ENCODE measurements at regions not wholly inside any gene's neighbourhood (a gene's known extent, or its start where the extent isn't known, plus 50 kb on each side); places are given as distances from the start of the nearest gene placed in this dataset.

GRCh38 chrX:39835241-39835640, 262.5 kb downstream of the BCOR start:
- TF ChIP-seq, protein P1, sequence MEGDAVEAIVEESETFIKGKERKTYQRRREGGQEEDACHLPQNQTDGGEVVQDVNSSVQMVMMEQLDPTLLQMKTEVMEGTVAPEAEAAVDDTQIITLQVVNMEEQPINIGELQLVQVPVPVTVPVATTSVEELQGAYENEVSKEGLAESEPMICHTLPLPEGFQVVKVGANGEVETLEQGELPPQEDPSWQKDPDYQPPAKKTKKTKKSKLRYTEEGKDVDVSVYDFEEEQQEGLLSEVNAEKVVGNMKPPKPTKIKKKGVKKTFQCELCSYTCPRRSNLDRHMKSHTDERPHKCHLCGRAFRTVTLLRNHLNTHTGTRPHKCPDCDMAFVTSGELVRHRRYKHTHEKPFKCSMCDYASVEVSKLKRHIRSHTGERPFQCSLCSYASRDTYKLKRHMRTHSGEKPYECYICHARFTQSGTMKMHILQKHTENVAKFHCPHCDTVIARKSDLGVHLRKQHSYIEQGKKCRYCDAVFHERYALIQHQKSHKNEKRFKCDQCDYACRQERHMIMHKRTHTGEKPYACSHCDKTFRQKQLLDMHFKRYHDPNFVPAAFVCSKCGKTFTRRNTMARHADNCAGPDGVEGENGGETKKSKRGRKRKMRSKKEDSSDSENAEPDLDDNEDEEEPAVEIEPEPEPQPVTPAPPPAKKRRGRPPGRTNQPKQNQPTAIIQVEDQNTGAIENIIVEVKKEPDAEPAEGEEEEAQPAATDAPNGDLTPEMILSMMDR (IDR thresholded peaks at IDR 0.05; ENCODE audit: unreplicated experiment in 3 of 3), result no peak
- H3K36me3 Mint-ChIP-seq (ENCODE audit: low read depth), result no peaks in the 10 kb centered on the region
- H3K4me1 Mint-ChIP-seq, result peaks cover 17% of the 10 kb centered on the region
- no peak overlapping the region for H3K27ac Mint-ChIP-seq
- H3K27me3 Mint-ChIP-seq (ENCODE audit: low read depth), result peaks cover 5% of the 10 kb centered on the region
- no peak overlapping the region for H3K4me3 Mint-ChIP-seq
- H3K9me3 Mint-ChIP-seq, result no peaks in the 10 kb centered on the region

GRCh38 chrX:39835776-39836175, 262.0 kb downstream of the BCOR start:
- Mint-ChIP-seq H3K4me3 (no peak overlapping the region), H3K27me3 (ENCODE audit: low read depth) (peaks cover 5% of the 10 kb centered on the region), H3K36me3 (ENCODE audit: low read depth) (no peaks in the 10 kb centered on the region), H3K4me1 (peaks cover 16% of the 10 kb centered on the region), H3K27ac (no peak overlapping the region), H3K9me3 (peaks cover 2% of the 10 kb centered on the region)
- TF ChIP-seq, protein P1 (IDR thresholded peaks at IDR 0.05; ENCODE audit: unreplicated experiment in 3 of 3), result no peak

DNA sequence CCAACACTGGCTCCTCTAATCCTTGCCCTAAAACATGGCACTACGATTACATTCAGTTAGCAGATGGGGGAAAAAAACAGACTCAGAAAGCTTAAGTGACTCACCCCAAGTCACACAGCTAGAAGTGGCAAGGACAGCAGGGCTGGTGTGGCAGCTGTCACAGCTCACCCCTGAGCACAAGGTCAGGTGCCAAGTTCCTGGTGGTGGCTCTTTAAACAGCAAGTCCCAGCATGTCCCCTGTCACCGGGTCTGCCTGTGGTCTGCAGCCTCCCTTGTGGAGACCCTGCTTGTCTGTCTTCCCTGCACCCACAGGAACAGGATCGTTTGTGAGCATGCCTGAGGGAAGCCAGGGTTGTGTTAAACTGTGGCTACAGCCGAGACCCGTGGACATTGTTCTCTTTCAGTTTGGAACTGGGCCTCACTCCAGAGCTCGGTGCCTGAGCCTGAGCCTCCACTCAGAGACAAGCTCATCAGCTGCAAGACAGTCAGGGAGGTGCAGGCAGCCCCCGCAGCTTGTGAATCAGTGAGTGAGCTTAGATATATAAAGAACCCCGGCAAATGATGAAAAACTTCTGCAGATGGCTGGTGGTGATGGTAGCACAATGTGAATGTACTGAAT, 260.8 kb downstream of the BCOR start:
- no peak overlapping the region for H3K4me3 Mint-ChIP-seq
- no peak overlapping the region for H3K27ac Mint-ChIP-seq
- H3K36me3 Mint-ChIP-seq (ENCODE audit: low read depth), result no peaks in the 10 kb centered on the region
- TF ChIP-seq, protein P1 (IDR thresholded peaks at IDR 0.05; ENCODE audit: unreplicated experiment in 3 of 3), result no peak
- peaks cover 3% of the 10 kb centered on the region for H3K9me3 Mint-ChIP-seq
- H3K27me3 Mint-ChIP-seq (ENCODE audit: low read depth), result peaks cover 5% of the 10 kb centered on the region
- peaks cover 20% of the 10 kb centered on the region for H3K4me1 Mint-ChIP-seq

DNA sequence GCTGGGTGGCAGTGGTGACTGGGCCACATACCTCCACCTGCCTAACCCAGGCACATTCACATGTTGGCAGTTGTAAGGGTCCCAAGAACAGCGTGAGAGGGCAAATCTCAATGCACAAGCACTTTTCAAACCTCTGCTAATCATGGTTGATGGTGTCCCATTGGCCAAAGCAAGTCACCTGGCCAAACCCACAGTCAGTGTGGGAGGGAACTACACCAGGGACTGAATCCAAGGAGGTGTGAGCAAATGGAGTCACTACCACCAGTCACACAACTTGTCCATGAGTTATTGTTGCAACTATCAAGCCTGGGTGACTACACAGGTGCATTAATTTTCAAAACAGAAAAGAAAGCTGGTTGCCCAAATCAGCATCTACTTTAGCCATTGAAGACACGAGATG, 260.1 kb downstream of the BCOR start:
- TF ChIP-seq, protein P1 (IDR thresholded peaks at IDR 0.05; ENCODE audit: unreplicated experiment in 3 of 3), result no peak
- H3K36me3 Mint-ChIP-seq (ENCODE audit: low read depth), result no peaks in the 10 kb centered on the region
- no peaks in the 10 kb centered on the region for H3K27me3 Mint-ChIP-seq (ENCODE audit: low read depth)
- H3K4me1 Mint-ChIP-seq, result peaks cover 19% of the 10 kb centered on the region
- no peak overlapping the region for H3K27ac Mint-ChIP-seq
- peaks cover 3% of the 10 kb centered on the region for H3K9me3 Mint-ChIP-seq
- no peak overlapping the region for H3K4me3 Mint-ChIP-seq

DNA sequence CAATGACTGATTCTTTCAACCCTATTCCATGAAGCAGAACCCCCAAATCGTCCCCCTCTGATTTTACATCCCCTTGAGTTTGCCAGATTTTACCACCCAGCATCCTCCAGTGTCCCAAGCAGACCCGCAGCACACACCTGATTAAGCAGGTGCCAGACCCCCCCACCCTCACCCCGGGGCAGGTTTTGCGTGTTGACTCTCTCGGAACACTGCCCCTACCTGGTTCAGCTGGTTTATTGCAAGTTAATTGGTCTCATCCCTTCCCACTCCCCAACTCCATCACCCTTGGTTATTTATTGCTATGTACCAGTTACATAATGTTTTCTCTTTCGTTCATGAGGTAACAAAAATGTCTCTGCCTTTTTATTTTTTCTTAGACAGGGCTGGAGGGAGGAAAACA, 258.4 kb downstream of the BCOR start:
- H3K9me3 Mint-ChIP-seq, result peaks cover 3% of the 10 kb centered on the region
- H3K36me3 Mint-ChIP-seq (ENCODE audit: low read depth), result no peaks in the 10 kb centered on the region
- no peaks in the 10 kb centered on the region for H3K27me3 Mint-ChIP-seq (ENCODE audit: low read depth)
- peaks cover 31% of the 10 kb centered on the region for H3K4me1 Mint-ChIP-seq
- TF ChIP-seq, protein P1 (IDR thresholded peaks at IDR 0.05; ENCODE audit: unreplicated experiment in 3 of 3), result no peak
- no peak overlapping the region for H3K4me3 Mint-ChIP-seq
- H3K27ac Mint-ChIP-seq, result no peak overlapping the region

GRCh38 chrX:39840133-39840532, 257.6 kb downstream of the BCOR start:
- H3K36me3 Mint-ChIP-seq (ENCODE audit: low read depth), result no peaks in the 10 kb centered on the region
- peaks cover 35% of the 10 kb centered on the region for H3K4me1 Mint-ChIP-seq
- no peak overlapping the region for H3K27ac Mint-ChIP-seq
- H3K9me3 Mint-ChIP-seq, result peaks cover 3% of the 10 kb centered on the region
- H3K4me3 Mint-ChIP-seq, result no peak overlapping the region
- peaks cover 3% of the 10 kb centered on the region for H3K27me3 Mint-ChIP-seq (ENCODE audit: low read depth)
- TF ChIP-seq, protein P1 (IDR thresholded peaks at IDR 0.05; ENCODE audit: unreplicated experiment in 3 of 3), result no peak

Measured in nephron (organoid).